ENCODE measurements at regions not wholly inside any gene's neighbourhood (a gene's known extent, or its start where the extent isn't known, plus 50 kb on each side); places are given as distances from the start of the nearest gene placed in this dataset.

- dilution Hi-C loops (cut with MboI; ENCODE audit: extremely low pct_ligation_motif_present, low sequenced_read_pairs) = no loop called here
- Histone ChIP-seq H3K4me3 (ENCODE audit: control insufficient read depth in 2 of 3, extremely low read depth in 1 of 3, insufficient read depth in 2 of 3, low read depth in 1 of 3, low read length in 3 of 3) (no peak overlapping the region), H3K36me3 (ENCODE audit: control insufficient read depth in 2 of 2, extremely low read depth in 1 of 2, insufficient read depth in 2 of 2, low read length in 2 of 2) (no peaks in the 10 kb centered on the region), H3K4me1 (ENCODE audit: control insufficient read depth, extremely low read depth, insufficient read depth, low read length) (no peaks in the 10 kb centered on the region), H3K9me1 (ENCODE audit: control insufficient read depth, extremely low read depth, insufficient read depth, low read length) (no peaks in the 10 kb centered on the region), H3K4me2 (ENCODE audit: control insufficient read depth, extremely low read depth, insufficient read depth, low read depth, low read length) (no peak overlapping the region), H3K27ac (ENCODE audit: control insufficient read depth, insufficient read depth, low read length) (no peak overlapping the region), H4K20me1 (ENCODE audit: control insufficient read depth, extremely low read depth, insufficient read depth, low read length) (no peaks in the 10 kb centered on the region), H3K9me3 (ENCODE audit: control insufficient read depth, low read depth, low read length) (no peaks in the 10 kb centered on the region), H3K27me3 (ENCODE audit: control insufficient read depth, extremely low read depth, insufficient read depth, low read length) (no peaks in the 10 kb centered on the region), H3K9ac (ENCODE audit: control insufficient read depth, extremely low read depth, insufficient read depth, low read length) (no peak overlapping the region), H3K79me2 (ENCODE audit: control insufficient read depth, insufficient read depth, low read length) (no peaks in the 10 kb centered on the region), H2AFZ (ENCODE audit: control insufficient read depth, low read length) (no peak overlapping the region)
- TF ChIP-seq CTCF (optimal IDR thresholded peaks at IDR 0.05 in 1 of 3, IDR thresholded peaks at IDR 0.05 in 1 of 3, conservative IDR thresholded peaks at IDR 0.05 in 1 of 3; ENCODE audit: extremely low read depth in 1 of 3, insufficient read depth in 2 of 3, low read length in 3 of 3) (no peak), EZH2 (IDR thresholded peaks at IDR 0.05; ENCODE audit: low read length) (no peak)
- DNase-seq (ENCODE audit: low read depth, low spot score) (no peak), FAIRE-seq (no peak)
Observed at GRCh38 chr6:55089325-55089724, 85.0 kb upstream of the HCRTR2 start.

- Histone ChIP-seq H3K27ac (ENCODE audit: control insufficient read depth, insufficient read depth, low read length) (no peak overlapping the region), H3K9me3 (ENCODE audit: control insufficient read depth, low read depth, low read length) (no peaks in the 10 kb centered on the region), H4K20me1 (ENCODE audit: control insufficient read depth, extremely low read depth, insufficient read depth, low read length) (no peaks in the 10 kb centered on the region), H3K9ac (ENCODE audit: control insufficient read depth, extremely low read depth, insufficient read depth, low read length) (no peak overlapping the region), H3K9me1 (ENCODE audit: control insufficient read depth, extremely low read depth, insufficient read depth, low read length) (no peaks in the 10 kb centered on the region), H3K79me2 (ENCODE audit: control insufficient read depth, insufficient read depth, low read length) (no peaks in the 10 kb centered on the region), H3K4me1 (ENCODE audit: control insufficient read depth, extremely low read depth, insufficient read depth, low read length) (no peaks in the 10 kb centered on the region), H3K27me3 (ENCODE audit: control insufficient read depth, extremely low read depth, insufficient read depth, low read length) (no peaks in the 10 kb centered on the region), H2AFZ (ENCODE audit: control insufficient read depth, low read length) (no peak overlapping the region), H3K36me3 (ENCODE audit: control insufficient read depth in 2 of 2, extremely low read depth in 1 of 2, insufficient read depth in 2 of 2, low read length in 2 of 2) (no peaks in the 10 kb centered on the region), H3K4me2 (ENCODE audit: control insufficient read depth, extremely low read depth, insufficient read depth, low read depth, low read length) (no peak overlapping the region), H3K4me3 (ENCODE audit: control insufficient read depth in 2 of 3, extremely low read depth in 1 of 3, insufficient read depth in 2 of 3, low read depth in 1 of 3, low read length in 3 of 3) (no peak overlapping the region)
- FAIRE-seq (no peak), DNase-seq (ENCODE audit: low read depth, low spot score) (no peak)
- no peak for TF ChIP-seq CTCF (optimal IDR thresholded peaks at IDR 0.05 in 1 of 3, IDR thresholded peaks at IDR 0.05 in 1 of 3, conservative IDR thresholded peaks at IDR 0.05 in 1 of 3; ENCODE audit: extremely low read depth in 1 of 3, insufficient read depth in 2 of 3, low read length in 3 of 3)
- no peak for TF ChIP-seq EZH2 (IDR thresholded peaks at IDR 0.05; ENCODE audit: low read length)
- dilution Hi-C loops (cut with MboI; ENCODE audit: extremely low pct_ligation_motif_present, low sequenced_read_pairs) = no loop called here
Observed at GRCh38 chr6:55100686-55101085, 73.6 kb upstream of the HCRTR2 start.
